PC-3 (cell line): ENCODE measurements at regions not wholly inside any gene's neighbourhood (a gene's known extent, or its start where the extent isn't known, plus 50 kb on each side); places are given as distances from the start of the nearest gene placed in this dataset.

Source experiments
- CTCF ChIP-seq: fragments of 300-600 bp; sonication (generic); conservative IDR thresholded peaks from 2 replicates; pipeline ENCODE4 v1.5.1; 2017; ENCODE audit warnings: antibody characterized with exemption, low read depth, mild to moderate bottlenecking, low read length
- EZH2 ChIP-seq: fragments of 300-600 bp; sonication (generic); IDR thresholded peaks from one replicate; pipeline ENCODE4 v1.6.1; 2017; ENCODE audit warnings: antibody characterized with exemption, mild to moderate bottlenecking, low read length; ENCODE audit not compliant: unreplicated experiment
- EZH2phosphoT487 ChIP-seq: fragments of 300-600 bp; sonication (generic); IDR thresholded peaks from 2 replicates; pipeline ENCODE4 v1.6.1; 2018; ENCODE audit warnings: mild to moderate bottlenecking, antibody characterized with exemption, low read length, borderline replicate concordance

GRCh38 chr4:77347351-77347966, 190.5 kb downstream of the CCNG2 start:
- TF ChIP-seq CTCF (no peak), EZH2 (no peak), EZH2phosphoT487 (no peak)
